Right ventricle myocardium inferior (tissue), 1 donor: ENCODE measurements at regions not wholly inside any gene's neighbourhood (a gene's known extent, or its start where the extent isn't known, plus 50 kb on each side); places are given as distances from the start of the nearest gene placed in this dataset.

ENCODE experiments used
- ATAC-seq: fragments of 200-7000 bp; cut with Tn5 transposase; one replicate; pipeline ENCODE4 v1.9.1; 2020; ENCODE audit warnings: mild to moderate bottlenecking, moderate library complexity
- DNase-seq: peaks from one replicate; pipeline ENCODE4 v3.0.0; 2021; ENCODE audit errors: missing footprints
- intact Hi-C: fragments of 100-400 bp; cut with DNase I; formaldehyde crosslinking; loops from one replicate; pipeline ENCODE4 v1.11.0; 2022
- donor health status: DM: no; HTN: yes; CAD: no; lungs with severe emphysema.

DNA sequence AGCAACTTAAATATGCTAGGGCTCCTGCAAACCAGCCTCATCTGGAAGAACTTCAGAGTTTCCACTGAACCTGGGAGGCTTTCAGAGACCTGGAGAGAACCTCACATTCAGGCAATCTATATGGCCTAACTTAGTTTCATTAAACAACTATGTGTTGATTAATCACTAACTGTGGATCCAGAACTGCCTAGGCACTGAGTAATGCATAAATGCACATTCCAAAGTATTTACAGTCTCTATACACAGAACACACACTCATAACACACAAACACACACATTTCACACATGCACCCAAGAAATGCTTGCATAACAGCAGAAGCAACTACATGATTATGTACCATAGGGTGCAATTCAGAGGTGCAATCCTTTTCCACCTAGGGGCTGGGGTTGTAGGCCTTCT is 552.8 kb downstream of the BCL11A start:
- DNase-seq = no peak
- no peak for ATAC-seq

DNA sequence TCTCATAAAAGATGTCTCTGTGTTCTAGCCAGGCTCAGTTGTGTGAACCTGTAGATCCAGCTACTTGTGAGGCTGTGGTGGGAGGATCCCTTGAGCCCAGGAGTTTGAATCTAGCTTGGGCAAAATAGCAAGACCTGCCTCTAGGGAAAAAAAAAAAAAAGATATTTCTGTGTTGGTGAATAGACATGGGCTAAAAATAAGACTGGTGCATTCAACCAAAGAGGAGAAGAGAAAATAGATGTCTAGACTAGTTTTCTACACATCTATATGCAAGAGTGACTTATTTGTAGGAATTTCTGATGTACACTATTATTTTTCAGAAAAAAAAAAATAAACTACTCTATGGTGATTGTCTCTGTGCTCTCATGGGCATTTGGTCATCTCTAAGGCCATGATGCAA is 555.1 kb downstream of the BCL11A start:
- DNase-seq (no peak), ATAC-seq (no peak)
- intact Hi-C loops = no loop called here

More for the DNA sequence above, 552.8 kb downstream of the BCL11A start:
- intact Hi-C loops = no loop called here

DNA sequence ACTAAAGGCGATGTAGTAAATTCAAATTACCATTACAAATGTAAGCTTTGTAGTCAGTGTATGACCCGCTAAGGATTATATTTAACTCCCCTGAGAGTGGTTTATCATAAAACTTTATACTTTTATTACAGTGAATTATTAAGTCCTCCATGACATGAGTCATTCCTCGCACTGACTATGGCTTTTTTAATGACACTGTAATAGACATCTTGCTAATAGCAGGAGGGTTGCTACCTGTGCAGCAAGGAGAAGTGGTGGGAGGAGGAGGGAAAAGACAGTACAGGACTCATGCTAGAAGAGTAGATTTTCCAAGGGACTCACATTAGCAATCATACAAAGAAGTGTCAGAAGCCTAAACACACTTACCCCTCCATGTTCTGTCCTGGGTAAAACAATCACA is 556.1 kb downstream of the BCL11A start:
- ATAC-seq = no peak
- DNase-seq = no peak
- intact Hi-C loops = no loop called here

DNA sequence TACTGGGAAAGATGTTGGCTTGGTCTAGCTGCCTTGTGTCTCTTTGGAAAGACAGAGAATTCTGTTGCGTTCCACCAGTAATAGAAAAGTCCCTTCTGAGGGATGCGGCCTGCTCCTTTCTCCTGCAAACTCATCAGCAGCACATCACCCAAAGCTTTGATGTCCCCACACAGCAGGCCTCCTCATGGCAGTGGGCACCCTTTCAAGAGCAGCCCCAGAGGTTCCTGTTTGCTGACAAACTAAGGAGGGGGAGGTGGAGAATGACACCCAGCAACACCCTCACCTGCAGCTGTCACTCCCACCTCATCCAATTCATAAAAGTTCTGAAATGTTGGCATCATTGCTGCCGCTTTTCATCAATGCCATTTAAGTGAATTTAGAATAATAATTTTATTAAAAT is 556.6 kb downstream of the BCL11A start:
- DNase-seq = no peak
- ATAC-seq = no peak
- intact Hi-C loops = no loop called here

DNA sequence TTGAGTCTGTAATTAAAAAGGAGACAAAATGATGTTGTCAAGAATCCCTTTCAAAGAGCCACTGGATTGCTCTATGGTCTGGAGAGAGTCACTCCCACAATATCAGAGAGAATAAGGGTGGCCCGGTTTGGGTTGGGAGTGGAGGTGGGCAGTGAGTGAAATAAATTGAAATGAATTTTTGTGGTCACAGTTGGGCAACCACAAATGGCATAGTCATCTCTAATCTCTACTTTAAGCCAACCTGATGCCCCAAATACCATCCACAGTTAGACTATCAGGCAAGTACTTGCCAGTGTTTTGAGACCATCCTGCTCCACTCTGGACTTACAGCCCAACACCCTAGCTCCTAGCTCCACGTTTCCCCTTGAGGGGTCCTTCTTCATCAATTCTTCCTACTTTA is 559.7 kb downstream of the BCL11A start:
- ATAC-seq (no peak), DNase-seq (no peak)
- intact Hi-C loops = no loop called here

DNA sequence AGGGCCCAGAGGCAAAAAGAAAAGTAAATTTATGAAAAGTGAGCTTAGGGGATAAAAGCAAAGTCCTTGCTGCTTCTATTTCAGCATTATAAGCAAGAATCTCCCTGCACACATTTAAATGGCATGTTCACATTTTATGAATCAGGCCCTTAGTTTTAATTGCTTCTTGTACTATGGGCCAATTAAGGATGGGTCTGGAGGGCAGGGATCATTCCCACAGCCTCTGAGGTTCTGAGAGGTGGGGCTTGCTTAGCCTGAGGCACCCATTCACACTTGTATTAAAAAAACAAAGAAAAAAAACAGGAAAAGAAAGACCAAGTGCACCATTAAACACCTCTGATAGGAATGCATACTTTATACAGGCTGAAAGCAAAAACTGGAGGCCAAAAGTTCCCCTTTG is 565.1 kb downstream of the BCL11A start:
- no peak for DNase-seq
- no peak for ATAC-seq
- intact Hi-C loops = no loop called here

DNA sequence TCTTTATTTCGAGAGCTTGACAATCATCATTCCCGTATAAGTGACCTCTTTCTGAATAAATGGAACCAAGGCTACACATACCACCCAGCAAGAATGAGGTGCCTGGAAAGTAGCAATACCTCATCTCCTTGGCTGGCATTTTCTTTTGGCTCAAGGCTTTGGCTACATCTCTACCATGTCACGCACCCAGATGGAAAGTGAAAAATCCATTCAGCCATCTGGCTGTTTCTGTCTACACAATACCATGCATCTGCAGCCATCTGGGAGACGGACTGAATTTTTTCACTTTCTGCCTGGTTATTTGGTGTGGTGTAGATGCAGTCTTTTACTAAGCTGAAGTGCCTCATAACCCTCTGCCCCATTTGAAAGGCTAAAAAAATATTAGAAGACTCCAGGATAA is 566.9 kb downstream of the BCL11A start:
- ATAC-seq = no peak
- intact Hi-C loops = no loop called here
- no peak for DNase-seq

DNA sequence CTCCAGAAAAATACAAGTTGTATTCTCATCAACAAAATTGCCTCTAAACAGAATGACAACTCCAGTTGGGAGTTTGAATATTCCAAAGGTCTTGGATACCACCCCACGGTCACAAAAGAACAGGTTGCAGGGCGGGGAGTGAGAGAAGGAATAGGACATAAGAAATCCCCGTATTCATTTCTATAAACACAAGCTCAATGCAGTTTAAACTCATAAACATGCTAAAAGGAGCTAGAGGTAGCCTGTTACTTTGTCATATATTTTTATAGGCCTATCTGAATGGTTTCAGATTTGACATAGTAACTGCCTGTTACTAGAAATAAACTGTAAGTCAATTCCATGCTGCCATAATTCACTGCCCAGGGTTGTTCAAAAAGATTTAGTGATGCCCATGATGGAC is 567.5 kb downstream of the BCL11A start:
- ATAC-seq = no peak

DNA sequence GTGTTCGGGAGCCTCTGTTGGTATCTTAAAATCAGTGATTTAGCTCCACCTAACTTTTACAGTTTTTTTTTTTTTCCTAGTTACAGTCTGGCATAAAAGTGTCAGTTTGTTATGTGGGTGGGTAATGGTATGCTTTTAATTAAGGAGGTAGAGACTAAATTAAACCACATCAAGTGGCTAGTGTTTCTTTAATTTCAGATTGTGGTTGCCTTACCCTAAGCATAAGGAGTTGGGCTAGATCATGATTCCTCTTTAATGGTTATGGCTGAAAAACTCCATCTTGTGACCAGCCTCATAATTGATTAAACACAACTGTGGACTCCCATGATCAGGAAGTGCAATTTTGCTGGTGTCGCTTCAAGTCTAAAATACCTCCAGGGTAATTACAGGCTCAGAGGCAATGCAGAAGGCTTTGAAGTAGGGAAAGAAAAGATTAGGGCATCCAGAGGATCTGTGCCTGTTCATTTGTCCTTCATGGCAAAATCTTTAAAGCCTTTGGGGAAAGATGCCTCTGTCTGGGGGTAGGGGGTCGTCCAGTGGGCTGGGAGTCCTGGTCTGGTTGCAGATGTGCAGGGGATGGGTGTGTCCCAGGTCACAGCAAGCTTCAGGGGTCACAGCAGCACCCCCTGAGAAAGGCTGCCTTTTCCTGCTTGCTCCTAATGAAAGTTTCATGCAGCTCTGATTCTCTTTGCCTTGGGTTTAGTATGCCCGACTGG is 579.2 kb downstream of the BCL11A start:
- ATAC-seq (no peak), DNase-seq (no peak)
- intact Hi-C loops = no loop called here

More for the DNA sequence above, 567.5 kb downstream of the BCL11A start:
- intact Hi-C loops = no loop called here
- DNase-seq = no peak

DNA sequence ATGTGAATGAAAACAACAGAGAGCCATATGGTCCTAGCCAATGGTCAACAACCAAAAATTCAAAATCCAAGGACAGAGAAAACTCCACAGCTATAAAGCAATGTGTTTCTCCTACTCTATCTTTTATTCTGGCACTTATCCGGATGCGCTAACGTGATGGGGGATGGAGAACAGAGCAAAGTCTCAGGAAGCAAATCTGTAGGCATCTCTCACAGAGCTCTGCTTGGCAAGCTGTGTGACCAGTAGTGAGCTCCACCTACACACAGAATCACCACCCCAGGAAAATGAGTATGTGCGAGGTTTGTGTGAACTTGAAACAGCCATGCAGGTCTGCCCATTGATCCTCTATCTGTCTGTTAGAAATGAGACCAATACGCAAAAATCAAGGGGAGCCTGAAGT is 584.3 kb downstream of the BCL11A start:
- DNase-seq (no peak), ATAC-seq (no peak)
- intact Hi-C loops = no loop called here

DNA sequence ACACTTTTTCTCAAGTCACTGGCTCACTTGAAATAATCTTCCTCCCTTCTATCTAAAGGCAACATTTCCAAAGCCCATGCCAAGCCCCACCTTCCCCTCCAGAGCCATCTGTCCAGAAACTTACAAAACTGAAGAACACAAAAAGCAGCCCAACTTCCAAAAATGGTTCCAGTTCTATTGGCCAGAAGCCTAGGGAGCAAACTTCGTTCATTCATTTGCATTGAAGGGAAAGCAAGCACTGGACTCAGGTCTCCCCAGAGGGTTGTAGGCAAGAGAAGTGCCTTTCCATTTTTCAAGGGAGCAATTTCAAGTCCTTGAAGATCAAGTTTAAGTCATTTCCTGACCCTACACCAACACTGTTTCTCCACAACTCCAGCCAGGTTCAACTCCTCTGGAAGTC is 585.0 kb downstream of the BCL11A start:
- intact Hi-C loops = no loop called here
- no peak for DNase-seq
- no peak for ATAC-seq

DNA sequence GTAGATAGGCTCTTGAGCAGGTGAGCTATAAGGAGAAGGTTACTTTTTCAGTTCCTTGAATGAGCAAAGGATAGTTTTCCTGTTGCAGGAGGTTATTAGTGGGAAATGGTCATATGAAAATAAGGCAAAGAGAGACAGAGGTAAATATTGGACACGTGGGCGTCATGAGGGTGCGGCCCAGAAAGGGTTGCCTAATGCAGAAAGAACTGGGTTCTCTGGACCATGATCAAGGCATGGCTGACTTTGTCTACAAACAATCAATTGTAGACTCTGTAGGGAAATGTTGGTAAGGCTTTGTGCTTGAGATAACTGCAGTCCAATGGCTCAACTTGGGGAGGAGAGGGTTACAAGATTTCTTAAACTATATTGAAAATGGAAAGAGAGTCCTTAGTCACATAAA is 585.8 kb downstream of the BCL11A start:
- ATAC-seq (no peak), DNase-seq (no peak)
- intact Hi-C loops = no loop called here

DNA sequence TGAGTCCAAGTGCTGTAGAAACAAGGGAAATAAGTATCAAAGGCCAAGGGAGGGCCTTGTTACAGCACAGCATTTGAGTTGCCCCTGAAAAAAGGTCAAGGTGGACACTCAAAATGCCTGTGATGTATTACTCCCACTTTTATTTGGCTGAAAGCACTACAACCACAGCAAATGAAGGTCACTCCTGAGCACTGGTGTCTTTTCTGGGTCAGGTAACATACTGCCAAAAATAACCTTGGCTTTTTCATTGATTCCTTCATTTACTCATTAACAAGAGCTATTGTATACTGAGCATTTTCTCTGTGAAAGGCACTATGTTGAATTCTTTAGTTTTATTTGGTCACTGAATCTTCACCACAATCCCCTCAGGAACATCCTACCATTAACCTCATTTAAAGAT is 590.3 kb downstream of the BCL11A start:
- ATAC-seq (no peak), DNase-seq (no peak)
- intact Hi-C loops = no loop called here

DNA sequence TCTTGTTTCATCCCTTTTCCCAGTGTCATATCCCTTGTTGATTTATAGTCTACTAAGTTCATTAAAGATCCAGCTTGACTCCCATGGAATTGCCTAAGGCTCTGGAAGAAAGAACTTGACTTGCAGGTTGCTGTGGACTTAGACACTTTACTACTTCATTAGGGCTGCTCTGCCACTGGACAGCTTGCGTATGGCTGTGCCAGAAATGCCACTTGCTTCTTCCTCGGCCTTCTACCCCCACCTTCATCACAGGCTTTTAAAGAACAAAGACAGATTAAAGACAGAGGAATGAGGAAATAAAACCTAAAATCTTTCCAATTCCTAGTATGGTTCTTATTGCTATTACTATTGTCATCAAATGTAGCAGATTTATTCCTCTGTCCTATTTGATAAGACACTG is 591.7 kb downstream of the BCL11A start:
- ATAC-seq (no peak), DNase-seq (no peak)
- intact Hi-C loops = no loop called here

DNA sequence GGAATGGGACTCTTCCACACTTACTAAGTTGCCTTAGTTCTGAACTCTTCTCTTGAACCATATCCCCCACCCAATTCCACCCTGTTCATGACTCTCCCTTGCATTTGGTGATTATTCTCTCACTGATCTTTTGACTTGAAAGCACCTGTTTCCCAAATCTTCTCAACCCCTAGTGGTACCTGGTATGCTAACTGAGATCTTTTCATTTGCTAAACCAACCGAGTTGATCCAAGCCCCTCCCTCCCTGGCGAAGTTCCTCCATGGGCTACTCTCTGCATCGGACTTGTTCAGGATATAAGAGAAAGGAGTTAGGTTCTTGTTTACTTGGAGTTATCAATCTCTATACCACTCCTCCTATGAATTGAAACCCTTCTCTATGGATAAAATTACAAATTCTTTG is 593.5 kb downstream of the BCL11A start:
- DNase-seq (no peak), ATAC-seq (no peak)
- intact Hi-C loops = no loop called here

DNA sequence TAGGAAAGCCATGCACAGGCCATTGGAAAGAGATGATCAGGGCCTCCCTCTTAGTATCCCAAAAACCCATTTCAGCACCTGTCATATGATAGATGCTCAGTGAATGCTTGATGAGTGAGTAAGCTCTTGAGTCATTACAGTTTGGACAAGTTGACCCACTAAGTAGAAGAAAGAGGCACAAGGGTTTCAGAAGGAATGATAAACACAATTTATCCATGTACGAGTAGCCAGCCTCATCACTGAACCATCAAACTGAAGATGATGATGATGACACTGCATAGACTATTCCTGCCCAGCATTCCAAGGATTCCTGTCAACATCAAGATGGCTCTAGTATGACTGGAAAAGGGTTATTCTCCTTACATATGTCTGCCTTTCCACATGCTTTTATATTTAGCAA is 596.0 kb downstream of the BCL11A start:
- DNase-seq (no peak), ATAC-seq (no peak)
- intact Hi-C loops = no loop called here

DNA sequence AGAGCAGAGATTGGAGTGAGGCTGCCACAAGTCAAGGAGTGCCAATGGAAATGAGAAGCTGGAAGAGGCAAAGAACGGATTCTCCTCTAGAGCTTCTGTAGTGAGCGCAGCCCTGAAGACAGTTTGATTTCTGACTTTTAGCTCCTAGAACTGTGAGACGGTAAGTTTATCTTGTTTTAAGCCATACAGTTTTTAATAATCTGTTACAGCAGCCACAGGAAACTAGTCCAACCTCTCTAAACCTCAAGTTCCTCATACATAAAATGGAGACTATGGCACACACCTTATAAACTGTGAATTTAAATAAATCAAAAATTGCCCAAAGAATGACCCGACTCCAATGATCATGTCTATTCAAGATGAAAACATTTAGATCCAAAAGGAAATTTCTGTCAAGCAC is 596.5 kb downstream of the BCL11A start:
- no peak for DNase-seq
- intact Hi-C loops = no loop called here
- ATAC-seq = no peak

DNA sequence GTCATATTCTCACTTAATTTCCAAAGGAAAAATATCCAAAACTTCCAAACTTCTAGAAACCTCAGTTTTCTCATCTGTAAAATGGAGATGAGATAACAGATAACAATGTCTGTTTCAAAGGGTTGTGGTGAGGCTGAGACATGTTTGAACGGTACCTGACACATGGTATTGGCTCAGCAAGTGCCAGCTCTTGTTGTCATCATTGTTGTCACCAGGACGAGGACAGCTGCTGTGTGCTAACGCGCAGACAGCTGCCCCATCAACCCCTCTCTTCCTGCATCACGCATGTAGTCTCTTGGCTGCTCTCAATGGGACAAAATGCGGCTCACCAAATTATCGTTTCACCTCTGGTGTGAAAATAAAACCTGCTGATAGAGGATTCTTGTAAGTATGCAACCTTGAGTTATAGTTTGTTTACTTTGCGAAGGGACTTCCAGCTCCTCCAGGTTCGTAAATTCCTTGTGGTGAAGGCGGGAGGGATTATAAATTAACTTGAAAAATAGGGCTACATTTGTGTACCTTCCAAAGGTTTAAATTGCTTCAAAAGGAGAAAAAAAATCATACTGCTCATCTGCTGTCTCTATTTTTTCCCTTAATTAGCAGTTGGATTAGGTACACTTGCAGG is 605.4 kb downstream of the BCL11A start:
- DNase-seq (no peak), ATAC-seq (no peak)
- intact Hi-C loops = no loop called here

DNA sequence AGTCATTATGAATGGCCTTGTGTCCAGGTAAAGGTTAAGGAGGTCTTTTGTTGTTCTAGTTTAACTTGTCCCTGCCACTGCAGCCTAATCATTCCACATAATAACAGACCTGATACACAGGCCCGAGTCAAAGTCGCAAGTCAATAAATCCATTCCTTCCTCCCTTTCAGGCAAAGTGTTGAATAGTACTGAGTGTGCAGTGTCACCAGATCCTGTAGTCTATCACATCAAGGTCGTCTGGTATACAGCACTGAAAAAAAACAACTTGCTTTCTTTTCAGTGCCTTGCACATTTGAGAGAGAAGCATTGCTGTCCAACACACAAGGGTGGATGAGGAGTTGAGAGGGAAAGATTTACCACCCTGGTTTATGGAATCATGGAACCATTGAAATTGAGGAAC is 606.2 kb downstream of the BCL11A start:
- no peak for ATAC-seq
- intact Hi-C loops = no loop called here
- no peak for DNase-seq

DNA sequence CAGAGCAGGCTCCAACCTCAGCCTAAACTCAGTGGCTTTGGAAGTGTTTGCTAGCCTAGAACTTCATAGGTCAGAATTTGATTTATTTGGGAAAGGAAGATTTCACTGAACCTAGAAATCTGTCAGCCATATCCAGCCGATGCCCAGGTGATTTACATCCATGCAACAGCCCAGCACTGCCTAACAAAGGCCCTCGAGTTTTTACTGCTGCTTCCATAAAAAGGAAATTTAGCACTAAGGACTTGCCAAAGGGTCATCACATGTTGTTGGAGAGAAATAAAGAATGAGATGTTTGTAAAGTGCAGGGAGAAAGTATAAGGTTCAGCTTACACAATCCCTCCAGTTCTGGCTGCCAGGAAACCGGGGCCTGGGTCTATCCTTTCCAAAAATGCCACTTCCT is 614.2 kb downstream of the BCL11A start:
- ATAC-seq = no peak
- DNase-seq = no peak
- intact Hi-C loops = no loop called here

DNA sequence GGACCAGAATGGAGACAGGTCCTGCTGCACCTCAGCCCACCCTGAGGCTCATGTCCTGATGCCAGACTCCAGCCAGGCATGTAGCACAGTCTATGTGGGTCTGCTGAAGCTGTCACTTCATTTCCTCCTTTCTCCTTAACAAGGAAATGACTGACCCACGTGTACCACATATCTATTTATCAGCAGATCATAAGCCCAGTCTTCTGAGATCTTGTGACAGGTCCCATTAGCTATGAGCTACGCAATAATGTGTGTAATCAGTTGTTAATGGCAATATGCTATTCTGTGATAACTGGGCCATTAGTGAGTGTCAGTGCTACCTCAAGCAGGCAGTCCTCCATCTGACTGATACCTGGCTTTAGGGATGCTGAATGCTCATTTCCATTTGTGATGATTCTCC is 615.3 kb downstream of the BCL11A start:
- DNase-seq (no peak), ATAC-seq (no peak)
- intact Hi-C loops = no loop called here
